Skeletal muscle tissue (tissue), 3 donors: ENCODE measurements at regions not wholly inside any gene's neighbourhood (a gene's known extent, or its start where the extent isn't known, plus 50 kb on each side); places are given as distances from the start of the nearest gene placed in this dataset.

Experiments
- H3K27ac ChIP-seq: one replicate; pipeline ENCODE4 v1.7.0; 2013; ENCODE audit warnings: mild to moderate bottlenecking, low read depth, low read length, inconsistent platforms
- H3K27me3 ChIP-seq, 3 donors: one replicate each; pipeline ENCODE4 v1.7.0; 2013; ENCODE audit warnings: low read length in 3 of 3; ENCODE audit not compliant: control insufficient read depth in 3 of 3, insufficient read depth in 3 of 3
- H3K36me3 ChIP-seq, 3 donors: one replicate each; pipeline ENCODE4 v1.7.0; 2013; ENCODE audit warnings: low read length in 3 of 3; ENCODE audit not compliant: control insufficient read depth in 3 of 3, insufficient read depth in 3 of 3
- H3K4me1 ChIP-seq, 3 donors: one replicate each; pipeline ENCODE4 v1.7.0; 2013; ENCODE audit warnings: low read length in 3 of 3, mild to moderate bottlenecking in 3 of 3; ENCODE audit not compliant: control insufficient read depth in 3 of 3, insufficient read depth in 3 of 3
- H3K4me3 ChIP-seq, 3 donors: one replicate each; pipeline ENCODE4 v1.7.0; 2013; ENCODE audit warnings: low read length in 3 of 3
- H3K9ac ChIP-seq, 3 donors: one replicate each; pipeline ENCODE4 v1.7.0; 2013; ENCODE audit warnings: low read length in 3 of 3, mild to moderate bottlenecking in 3 of 3, moderate library complexity in 2 of 3, low read depth in 1 of 3
- H3K9me3 ChIP-seq, 3 donors: one replicate each; pipeline ENCODE4 v1.7.0; 2013; ENCODE audit warnings: low read length in 3 of 3; ENCODE audit not compliant: control insufficient read depth in 3 of 3
- donor health status: Osteomylitis.

- no peak overlapping the region for H3K9ac ChIP-seq
- no peak overlapping the region for H3K4me3 ChIP-seq
- no peak overlapping the region for H3K27ac ChIP-seq
- no peaks in the 10 kb centered on the region for H3K36me3 ChIP-seq
- peaks cover 8 to 14% (median 8%) of the 10 kb centered on the region in 3 donors for H3K4me1 ChIP-seq
- no peaks in the 10 kb centered on the region for H3K27me3 ChIP-seq
- H3K9me3 ChIP-seq: no peaks in the 10 kb centered on the region
Measured at GRCh38 chr20:40111282-40111681, 577.8 kb downstream of the MAFB start.

DNA sequence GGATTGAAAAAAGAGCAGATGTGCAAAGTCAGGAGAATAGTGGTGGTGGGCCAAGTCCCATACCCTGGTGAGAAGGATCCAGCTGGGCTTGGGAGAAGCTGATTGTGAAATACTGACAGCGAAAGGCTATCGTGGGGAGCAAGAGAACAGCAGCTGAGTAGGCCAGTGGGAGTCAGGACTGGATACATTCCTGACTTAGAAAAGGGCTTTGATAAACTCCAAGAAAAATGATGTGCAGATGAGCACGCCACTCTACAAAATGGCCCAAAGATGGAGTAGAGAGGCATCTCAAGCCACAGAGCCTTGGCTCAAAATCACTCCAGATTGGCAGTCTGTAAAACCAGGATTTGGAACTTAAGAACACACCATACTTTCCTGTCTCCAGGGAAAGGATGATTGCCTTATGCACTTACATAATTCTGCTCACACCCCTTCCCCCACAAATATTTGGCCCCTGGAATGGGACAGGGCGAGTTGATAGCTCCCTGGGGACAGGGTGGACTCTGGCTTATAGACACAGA, 578.7 kb downstream of the MAFB start:
- H3K9ac ChIP-seq: no peak overlapping the region
- H3K4me1 ChIP-seq: peaks cover 8 to 14% (median 8%) of the 10 kb centered on the region in 3 donors
- no peaks in the 10 kb centered on the region for H3K27me3 ChIP-seq
- H3K36me3 ChIP-seq: no peaks in the 10 kb centered on the region
- H3K9me3 ChIP-seq: no peaks in the 10 kb centered on the region
- H3K4me3 ChIP-seq: no peak overlapping the region
- H3K27ac ChIP-seq: no peak overlapping the region

GRCh38 chr20:40109136-40109535, 579.9 kb downstream of the MAFB start:
- Histone ChIP-seq H3K9me3 (no peaks in the 10 kb centered on the region), H3K27me3 (no peaks in the 10 kb centered on the region), H3K36me3 (no peaks in the 10 kb centered on the region), H3K9ac (no peak overlapping the region), H3K27ac (no peak overlapping the region), H3K4me3 (no peak overlapping the region), H3K4me1 (peaks cover 8 to 14% (median 8%) of the 10 kb centered on the region in 3 donors)

- no peak overlapping the region for H3K27ac ChIP-seq
- H3K4me3 ChIP-seq: no peak overlapping the region
- no peaks in the 10 kb centered on the region for H3K36me3 ChIP-seq
- H3K27me3 ChIP-seq: no peaks in the 10 kb centered on the region
- H3K9ac ChIP-seq: no peak overlapping the region
- peaks cover 8 to 14% (median 8%) of the 10 kb centered on the region in 3 donors for H3K4me1 ChIP-seq
- no peaks in the 10 kb centered on the region for H3K9me3 ChIP-seq
Measured at GRCh38 chr20:40108321-40108720, 580.7 kb downstream of the MAFB start.

DNA sequence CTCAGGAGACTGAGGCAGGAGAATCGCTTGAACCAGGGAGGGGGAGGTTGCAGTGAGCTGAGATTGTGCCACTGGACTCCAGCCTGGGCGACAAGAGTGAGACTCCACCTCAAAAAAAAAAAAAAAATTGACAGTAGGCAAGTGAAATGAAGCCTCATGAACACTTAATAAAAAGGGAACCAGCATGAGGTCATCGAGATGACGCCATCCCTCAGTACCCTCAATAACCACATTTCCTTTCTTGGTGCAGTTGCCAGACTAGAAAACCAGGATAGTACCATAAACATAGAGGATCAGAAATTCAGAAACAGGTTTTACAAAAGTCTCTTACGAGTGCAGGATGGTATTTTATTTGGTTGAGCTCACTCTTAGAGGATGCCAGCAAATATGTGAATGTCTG, 584.1 kb downstream of the MAFB start:
- no peaks in the 10 kb centered on the region for H3K27me3 ChIP-seq
- peaks cover 1 to 8% (median 5%) of the 10 kb centered on the region in 3 donors for H3K4me1 ChIP-seq
- no peak overlapping the region for H3K9ac ChIP-seq
- no peaks in the 10 kb centered on the region for H3K36me3 ChIP-seq
- no peak overlapping the region for H3K4me3 ChIP-seq
- no peak overlapping the region for H3K27ac ChIP-seq
- no peaks in the 10 kb centered on the region for H3K9me3 ChIP-seq

- H3K9me3 ChIP-seq: no peaks in the 10 kb centered on the region
- no peak overlapping the region for H3K9ac ChIP-seq
- no peaks in the 10 kb centered on the region for H3K27me3 ChIP-seq
- peaks cover 0 to 4% (median 3%) of the 10 kb centered on the region in 3 donors for H3K4me1 ChIP-seq
- no peak overlapping the region for H3K4me3 ChIP-seq
- H3K27ac ChIP-seq: no peak overlapping the region
- H3K36me3 ChIP-seq: no peaks in the 10 kb centered on the region
Measured at GRCh38 chr20:40103420-40103819, 585.6 kb downstream of the MAFB start.

DNA sequence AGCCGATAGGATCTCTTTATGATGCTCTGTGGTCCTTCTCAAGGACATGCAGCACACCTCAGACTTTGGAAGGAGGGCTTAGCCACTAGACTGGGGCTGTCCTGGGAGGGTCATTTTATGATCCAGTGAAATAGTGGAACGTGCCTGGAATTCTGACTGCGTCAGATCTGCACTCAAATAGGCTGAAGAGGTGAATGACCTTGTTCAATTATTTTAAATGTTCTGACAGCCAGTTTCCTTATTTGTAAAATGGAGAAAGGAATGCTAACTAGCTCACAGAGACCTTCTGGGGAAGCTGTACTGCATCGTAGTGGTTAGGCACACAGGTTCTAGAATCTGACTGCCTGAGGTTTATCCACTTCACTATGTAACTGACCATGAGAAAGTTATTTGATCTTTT, 587.5 kb downstream of the MAFB start:
- H3K9me3 ChIP-seq: no peaks in the 10 kb centered on the region
- H3K27me3 ChIP-seq: no peaks in the 10 kb centered on the region

GRCh38 chr20:40100261-40100660, 588.8 kb downstream of the MAFB start:
- Histone ChIP-seq H3K4me3 (no peak overlapping the region), H3K9me3 (no peaks in the 10 kb centered on the region), H3K27ac (no peak overlapping the region), H3K27me3 (no peaks in the 10 kb centered on the region), H3K4me1 (no peaks in the 10 kb centered on the region), H3K36me3 (no peaks in the 10 kb centered on the region), H3K9ac (no peak overlapping the region)

More for the DNA sequence above, 587.5 kb downstream of the MAFB start:
- H3K36me3 ChIP-seq: no peaks in the 10 kb centered on the region
- no peaks in the 10 kb centered on the region for H3K4me1 ChIP-seq
- no peak overlapping the region for H3K27ac ChIP-seq
- no peak overlapping the region for H3K9ac ChIP-seq
- H3K4me3 ChIP-seq: no peak overlapping the region

DNA sequence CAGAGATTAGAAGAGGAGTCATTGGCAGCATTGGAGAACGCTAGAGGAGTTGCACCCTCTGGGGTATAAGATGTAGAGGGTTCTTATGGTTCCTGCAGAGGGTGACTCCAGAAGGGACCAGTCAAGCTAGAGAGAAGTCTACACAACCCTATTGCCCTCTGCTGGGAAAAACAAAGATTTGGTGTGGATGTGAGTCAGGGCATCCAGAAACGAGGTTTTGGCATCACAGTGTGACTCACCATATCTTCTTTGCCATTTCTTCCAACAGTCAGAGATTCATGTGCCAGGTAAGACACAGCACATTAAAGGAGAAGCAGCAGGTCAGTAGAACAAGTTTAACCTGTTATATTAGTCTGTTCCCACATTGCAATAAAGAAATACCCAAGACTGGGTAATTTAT, 598.8 kb downstream of the MAFB start:
- Histone ChIP-seq H3K27me3 (no peaks in the 10 kb centered on the region), H3K27ac (no peak overlapping the region), H3K9ac (no peak overlapping the region), H3K36me3 (no peaks in the 10 kb centered on the region), H3K4me3 (no peak overlapping the region), H3K9me3 (peaks cover 0 to 4% (median 0%) of the 10 kb centered on the region in 3 donors), H3K4me1 (no peaks in the 10 kb centered on the region)

DNA sequence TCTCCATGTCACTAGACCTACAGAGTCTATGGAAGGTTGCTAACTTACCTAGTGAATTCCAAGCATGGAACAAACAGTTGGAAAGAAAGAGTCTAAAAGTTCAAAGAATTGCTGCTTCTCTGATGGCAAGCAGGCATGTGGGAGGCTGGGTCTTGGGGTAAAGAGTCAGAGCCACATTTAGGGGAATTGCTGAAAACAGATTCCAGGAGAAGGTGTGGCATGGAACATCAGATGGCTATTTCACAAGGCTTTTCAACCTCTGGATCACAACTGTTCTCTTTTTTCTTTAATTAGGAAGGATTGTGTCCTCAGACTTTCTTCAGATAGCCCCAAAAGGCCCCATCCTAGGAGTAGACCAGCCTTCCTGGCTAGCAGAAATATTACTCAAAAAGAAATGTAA, 601.5 kb downstream of the MAFB start:
- peaks cover 0 to 4% (median 0%) of the 10 kb centered on the region in 3 donors for H3K9me3 ChIP-seq
- no peak overlapping the region for H3K9ac ChIP-seq
- no peaks in the 10 kb centered on the region for H3K36me3 ChIP-seq
- no peak overlapping the region for H3K4me3 ChIP-seq
- no peaks in the 10 kb centered on the region for H3K4me1 ChIP-seq
- no peak overlapping the region for H3K27ac ChIP-seq
- no peaks in the 10 kb centered on the region for H3K27me3 ChIP-seq
